ENCODE measurements at regions not wholly inside any gene's neighbourhood (a gene's known extent, or its start where the extent isn't known, plus 50 kb on each side); places are given as distances from the start of the nearest gene placed in this dataset.

- no peak overlapping the region for H2BK12ac ChIP-seq (ENCODE audit: low read length in 2 of 2)
- H2AK5ac ChIP-seq (ENCODE audit: low read length, severe bottlenecking) = no peak overlapping the region
- no peak overlapping the region for H2BK15ac ChIP-seq (ENCODE audit: low read depth, poor library complexity, severe bottlenecking)
- no peak overlapping the region for H3K4ac ChIP-seq (ENCODE audit: low read depth in 1 of 2, low read length in 2 of 2)
- no peaks in the 10 kb centered on the region for H3K4me1 ChIP-seq (ENCODE audit: control insufficient read depth, insufficient read depth, low read depth, low read length)
- no peak overlapping the region for H2AFZ ChIP-seq (ENCODE audit: low read depth, low read length)
- H3K4me2 ChIP-seq (ENCODE audit: low read length, poor library complexity, severe bottlenecking) = no peak overlapping the region
- H3K27ac ChIP-seq (ENCODE audit: low read length, poor library complexity, severe bottlenecking) = no peak overlapping the region
- no peak overlapping the region for H3K18ac ChIP-seq (ENCODE audit: low read depth in 1 of 2, low read length in 2 of 2)
- H3K36me3 ChIP-seq (ENCODE audit: control insufficient read depth in 1 of 2, insufficient read depth in 2 of 2, low read depth in 1 of 2, low read length in 2 of 2) = no peaks in the 10 kb centered on the region
- no peak overlapping the region for H2BK120ac ChIP-seq (ENCODE audit: low read depth, low read length)
- H3K14ac ChIP-seq (ENCODE audit: low read length in 2 of 2) = no peak overlapping the region
- peaks cover 5% of the 10 kb centered on the region for H3K9me3 ChIP-seq (ENCODE audit: control insufficient read depth, low read length)
- no peak overlapping the region for H3K23ac ChIP-seq (ENCODE audit: low read length in 2 of 2)
- no peak for DNase-seq
- H3K79me1 ChIP-seq (replicated peaks; ENCODE audit: low read length, poor library complexity, severe bottlenecking) = no peaks in the 10 kb centered on the region
- 96% methylated on average over 4 of the region's 4 CpGs for WGBS
- no peak overlapping the region for H3K9ac ChIP-seq (ENCODE audit: low read length)
- H3K4me3 ChIP-seq (ENCODE audit: insufficient read depth in 1 of 2, low read depth in 1 of 2, low read length in 2 of 2) = no peak overlapping the region
- H4K91ac ChIP-seq (ENCODE audit: low read length) = no peak overlapping the region
- H4K8ac ChIP-seq (ENCODE audit: low read length) = no peak overlapping the region
- no peak overlapping the region for H2BK5ac ChIP-seq (ENCODE audit: low read depth, low read length, poor library complexity, severe bottlenecking)
- no peaks in the 10 kb centered on the region for H3K27me3 ChIP-seq (ENCODE audit: control insufficient read depth in 1 of 2, insufficient read depth in 1 of 2, low read length in 2 of 2)
These were observed 686.8 kb upstream of the ZEB2 start for GRCh38 chr2:145206496-145207281.

DNA sequence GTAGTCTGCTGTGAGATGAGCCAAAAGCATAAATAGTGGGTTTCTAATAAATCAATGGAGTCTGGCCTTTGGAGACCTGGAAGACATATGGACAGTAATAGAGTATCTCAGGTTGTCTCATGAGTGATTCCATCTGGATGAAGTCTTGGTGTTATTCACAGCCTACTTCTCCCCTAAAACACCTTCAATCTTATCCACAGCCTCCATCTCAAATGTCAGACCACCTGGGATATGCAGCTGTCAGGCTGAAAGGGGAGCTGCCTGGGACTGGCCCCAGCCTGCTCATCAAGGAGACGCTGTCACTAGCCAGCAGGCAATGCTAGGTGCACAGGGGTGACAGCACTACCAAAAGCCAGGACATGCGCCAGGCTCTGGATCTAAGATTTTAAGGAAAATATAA is 684.0 kb upstream of the ZEB2 start:
- H4K8ac ChIP-seq (ENCODE audit: low read length) = no peak overlapping the region
- no peak overlapping the region for H4K91ac ChIP-seq (ENCODE audit: low read length)
- H3K23ac ChIP-seq (ENCODE audit: low read length in 2 of 2) = no peak overlapping the region
- no peaks in the 10 kb centered on the region for H3K79me1 ChIP-seq (replicated peaks; ENCODE audit: low read length, poor library complexity, severe bottlenecking)
- H3K14ac ChIP-seq (ENCODE audit: low read length in 2 of 2) = no peak overlapping the region
- H3K36me3 ChIP-seq (ENCODE audit: control insufficient read depth in 1 of 2, insufficient read depth in 2 of 2, low read depth in 1 of 2, low read length in 2 of 2) = no peaks in the 10 kb centered on the region
- no peaks in the 10 kb centered on the region for H3K9me3 ChIP-seq (ENCODE audit: control insufficient read depth, low read length)
- no peak for DNase-seq
- H3K27ac ChIP-seq (ENCODE audit: low read length, poor library complexity, severe bottlenecking) = no peak overlapping the region
- H2BK12ac ChIP-seq (ENCODE audit: low read length in 2 of 2) = no peak overlapping the region
- no peak overlapping the region for H2AK5ac ChIP-seq (ENCODE audit: low read length, severe bottlenecking)
- H2AFZ ChIP-seq (ENCODE audit: low read depth, low read length) = no peak overlapping the region
- no peak overlapping the region for H3K4ac ChIP-seq (ENCODE audit: low read depth in 1 of 2, low read length in 2 of 2)
- no peak overlapping the region for H2BK5ac ChIP-seq (ENCODE audit: low read depth, low read length, poor library complexity, severe bottlenecking)
- no peak overlapping the region for H3K9ac ChIP-seq (ENCODE audit: low read length)
- peak overlapping the region in 1 of 2 experiments; percentile 24 for H3K18ac ChIP-seq (ENCODE audit: low read depth in 1 of 2, low read length in 2 of 2)
- no peaks in the 10 kb centered on the region for H3K27me3 ChIP-seq (ENCODE audit: control insufficient read depth in 1 of 2, insufficient read depth in 1 of 2, low read length in 2 of 2)
- H3K4me3 ChIP-seq (ENCODE audit: insufficient read depth in 1 of 2, low read depth in 1 of 2, low read length in 2 of 2) = no peak overlapping the region
- no peak overlapping the region for H2BK120ac ChIP-seq (ENCODE audit: low read depth, low read length)
- no peak overlapping the region for H2BK15ac ChIP-seq (ENCODE audit: low read depth, poor library complexity, severe bottlenecking)
- WGBS = 100% methylated on average over 1 of the region's 2 CpGs
- no peak overlapping the region for H3K4me2 ChIP-seq (ENCODE audit: low read length, poor library complexity, severe bottlenecking)
- H3K4me1 ChIP-seq (ENCODE audit: control insufficient read depth, insufficient read depth, low read depth, low read length) = no peaks in the 10 kb centered on the region

- Histone ChIP-seq H3K18ac (ENCODE audit: low read depth in 1 of 2, low read length in 2 of 2) (no peak overlapping the region), H3K14ac (ENCODE audit: low read length in 2 of 2) (no peak overlapping the region), H2BK12ac (ENCODE audit: low read length in 2 of 2) (no peak overlapping the region), H3K4me1 (ENCODE audit: control insufficient read depth, insufficient read depth, low read depth, low read length) (no peaks in the 10 kb centered on the region), H3K23ac (ENCODE audit: low read length in 2 of 2) (no peak overlapping the region), H4K91ac (ENCODE audit: low read length) (peak overlapping the region; percentile 27), H4K8ac (ENCODE audit: low read length) (no peak overlapping the region), H3K4ac (ENCODE audit: low read depth in 1 of 2, low read length in 2 of 2) (no peak overlapping the region), H2BK15ac (ENCODE audit: low read depth, poor library complexity, severe bottlenecking) (no peak overlapping the region), H2BK5ac (ENCODE audit: low read depth, low read length, poor library complexity, severe bottlenecking) (no peak overlapping the region), H3K27ac (ENCODE audit: low read length, poor library complexity, severe bottlenecking) (no peak overlapping the region), H3K4me3 (ENCODE audit: insufficient read depth in 1 of 2, low read depth in 1 of 2, low read length in 2 of 2) (no peak overlapping the region), H2AK5ac (ENCODE audit: low read length, severe bottlenecking) (no peak overlapping the region), H3K79me1 (replicated peaks; ENCODE audit: low read length, poor library complexity, severe bottlenecking) (no peaks in the 10 kb centered on the region), H3K36me3 (ENCODE audit: control insufficient read depth in 1 of 2, insufficient read depth in 2 of 2, low read depth in 1 of 2, low read length in 2 of 2) (no peaks in the 10 kb centered on the region), H3K9me3 (ENCODE audit: control insufficient read depth, low read length) (no peaks in the 10 kb centered on the region), H3K27me3 (ENCODE audit: control insufficient read depth in 1 of 2, insufficient read depth in 1 of 2, low read length in 2 of 2) (no peaks in the 10 kb centered on the region), H3K4me2 (ENCODE audit: low read length, poor library complexity, severe bottlenecking) (no peak overlapping the region), H3K9ac (ENCODE audit: low read length) (no peak overlapping the region), H2AFZ (ENCODE audit: low read depth, low read length) (no peak overlapping the region), H2BK120ac (ENCODE audit: low read depth, low read length) (no peak overlapping the region)
- 96% methylated on average over 6 of the region's 6 CpGs for WGBS
- no peak for DNase-seq
These were observed 680.1 kb upstream of the ZEB2 start for GRCh38 chr2:145199827-145200706.

- Histone ChIP-seq H2AFZ (ENCODE audit: low read depth, low read length) (no peak overlapping the region), H2BK5ac (ENCODE audit: low read depth, low read length, poor library complexity, severe bottlenecking) (no peak overlapping the region), H3K14ac (ENCODE audit: low read length in 2 of 2) (no peak overlapping the region), H4K91ac (ENCODE audit: low read length) (no peak overlapping the region), H3K18ac (ENCODE audit: low read depth in 1 of 2, low read length in 2 of 2) (peak overlapping the region in 1 of 2 experiments; percentile 40), H3K4ac (ENCODE audit: low read depth in 1 of 2, low read length in 2 of 2) (peak overlapping the region in 1 of 2 experiments; percentile 64), H3K9ac (ENCODE audit: low read length) (no peak overlapping the region), H3K4me1 (ENCODE audit: control insufficient read depth, insufficient read depth, low read depth, low read length) (no peaks in the 10 kb centered on the region), H2BK15ac (ENCODE audit: low read depth, poor library complexity, severe bottlenecking) (no peak overlapping the region), H3K23ac (ENCODE audit: low read length in 2 of 2) (no peak overlapping the region), H2BK120ac (ENCODE audit: low read depth, low read length) (no peak overlapping the region), H2BK12ac (ENCODE audit: low read length in 2 of 2) (peak overlapping the region in 1 of 2 experiments; percentile 66), H4K8ac (ENCODE audit: low read length) (no peak overlapping the region), H2AK5ac (ENCODE audit: low read length, severe bottlenecking) (no peak overlapping the region), H3K27ac (ENCODE audit: low read length, poor library complexity, severe bottlenecking) (peak overlapping the region; percentile 4), H3K27me3 (ENCODE audit: control insufficient read depth in 1 of 2, insufficient read depth in 1 of 2, low read length in 2 of 2) (no peaks in the 10 kb centered on the region), H3K4me3 (ENCODE audit: insufficient read depth in 1 of 2, low read depth in 1 of 2, low read length in 2 of 2) (no peak overlapping the region), H3K36me3 (ENCODE audit: control insufficient read depth in 1 of 2, insufficient read depth in 2 of 2, low read depth in 1 of 2, low read length in 2 of 2) (no peaks in the 10 kb centered on the region), H3K9me3 (ENCODE audit: control insufficient read depth, low read length) (no peaks in the 10 kb centered on the region), H3K79me1 (replicated peaks; ENCODE audit: low read length, poor library complexity, severe bottlenecking) (peaks cover 1% of the 10 kb centered on the region), H3K4me2 (ENCODE audit: low read length, poor library complexity, severe bottlenecking) (no peak overlapping the region)
- WGBS = 87% methylated on average over 7 of the region's 7 CpGs
- no peak for DNase-seq
These were observed 679.1 kb upstream of the ZEB2 start for GRCh38 chr2:145199042-145199441.
